Smooth muscle cell (in vitro differentiated cells): ENCODE measurements at regions not wholly inside any gene's neighbourhood (a gene's known extent, or its start where the extent isn't known, plus 50 kb on each side); places are given as distances from the start of the nearest gene placed in this dataset.

Experiments
- DNase-seq: peaks from one replicate; lab custom pipeline; 2025; ENCODE audit not compliant: unreplicated experiment; lab: John Stamatoyannopoulos, UW
- H2AFZ ChIP-seq: fragments of 200-600 bp; sonication (generic); 2 replicates; pipeline ENCODE4 v1.6.0; 2016; ENCODE audit warnings: antibody characterized with exemption, low read depth, mild to moderate bottlenecking
- H3F3A ChIP-seq: fragments of 200-600 bp; sonication (generic); 2 replicates; pipeline ENCODE4 v1.6.0; 2017; ENCODE audit warnings: antibody characterized with exemption, low read depth
- H3K27ac ChIP-seq: fragments of 200-600 bp; sonication (generic); 2 replicates; pipeline ENCODE4 v1.5.1; 2016; ENCODE audit warnings: low read depth, mild to moderate bottlenecking
- H3K27me3 ChIP-seq: fragments of 200-600 bp; sonication (generic); 2 replicates; pipeline ENCODE4 v1.6.1; 2016; ENCODE audit warnings: low read depth, mild to moderate bottlenecking
- H3K36me3 ChIP-seq: fragments of 200-600 bp; sonication (generic); 2 replicates; pipeline ENCODE4 v1.5.1; 2016; ENCODE audit warnings: low read depth
- H3K4me1 ChIP-seq: fragments of 200-600 bp; sonication (generic); 2 replicates; pipeline ENCODE4 v1.5.1; 2016; ENCODE audit warnings: low read depth
- H3K4me2 ChIP-seq: fragments of 200-600 bp; sonication (generic); 2 replicates; pipeline ENCODE4 v1.6.0; 2016; ENCODE audit warnings: mild to moderate bottlenecking
- H3K4me3 ChIP-seq: fragments of 200-600 bp; sonication (generic); 2 replicates; pipeline ENCODE4 v1.5.1; 2016; ENCODE audit warnings: mild to moderate bottlenecking
- H3K79me2 ChIP-seq: fragments of 200-600 bp; sonication (generic); 2 replicates; pipeline ENCODE4 v1.6.0; 2016; ENCODE audit warnings: low read depth, mild to moderate bottlenecking
- H3K9ac ChIP-seq: fragments of 200-600 bp; sonication (generic); 2 replicates; pipeline ENCODE4 v1.6.0; 2016; ENCODE audit warnings: low read depth
- H3K9me3 ChIP-seq: fragments of 200-600 bp; sonication (generic); replicated peaks from 2 replicates; pipeline ENCODE4 v1.5.1; 2016; ENCODE audit warnings: low read depth
- H4K20me1 ChIP-seq: fragments of 200-600 bp; sonication (generic); 2 replicates; pipeline ENCODE4 v1.6.0; 2016; ENCODE audit warnings: low read depth
- CTCF ChIP-seq: fragments of 200-600 bp; sonication (generic); IDR thresholded peaks from 2 replicates; pipeline ENCODE4 v1.5.1; 2017; ENCODE audit warnings: borderline replicate concordance, mild to moderate bottlenecking, antibody characterized with exemption; ENCODE audit not compliant: insufficient read depth, poor library complexity, severe bottlenecking
- WGBS: methylation state at CpG from one replicate; pipeline ENCODE4 v1.1.7; 2016; ENCODE audit warnings: low lambda C conversion rate; 5-methylcytosine and 5-hydroxymethylcytosine counted together

- Histone ChIP-seq H4K20me1 (no peaks in the 10 kb centered on the region), H3K9ac (no peak overlapping the region), H3K79me2 (no peaks in the 10 kb centered on the region), H3K9me3 (no peaks in the 10 kb centered on the region), H3K36me3 (no peaks in the 10 kb centered on the region), H3K27ac (no peak overlapping the region), H3K4me3 (no peak overlapping the region), H3K4me1 (no peaks in the 10 kb centered on the region), H3K27me3 (peaks cover 29% of the 10 kb centered on the region), H3F3A (no peaks in the 10 kb centered on the region), H2AFZ (no peak overlapping the region), H3K4me2 (no peak overlapping the region)
- no peak for TF ChIP-seq CTCF
- 41% methylated on average over 8 of the region's 8 CpGs for WGBS
- no peak for DNase-seq
These were observed 370.2 kb downstream of the EN1 start for GRCh38 chr2:118477111-118477862.

- no peak overlapping the region for H3K4me3 ChIP-seq
- H3F3A ChIP-seq = no peaks in the 10 kb centered on the region
- no peak for TF ChIP-seq CTCF
- H3K79me2 ChIP-seq = no peaks in the 10 kb centered on the region
- H3K36me3 ChIP-seq = no peaks in the 10 kb centered on the region
- peaks cover 19% of the 10 kb centered on the region for H3K27me3 ChIP-seq
- H3K27ac ChIP-seq = no peak overlapping the region
- WGBS = 84% methylated on average over 9 of the region's 9 CpGs
- DNase-seq = no peak
- H3K9ac ChIP-seq = no peak overlapping the region
- H3K4me2 ChIP-seq = no peak overlapping the region
- H4K20me1 ChIP-seq = no peaks in the 10 kb centered on the region
- H3K4me1 ChIP-seq = no peaks in the 10 kb centered on the region
- H2AFZ ChIP-seq = no peak overlapping the region
- H3K9me3 ChIP-seq = no peaks in the 10 kb centered on the region
These were observed 371.7 kb downstream of the EN1 start for GRCh38 chr2:118475622-118476205.

GRCh38 chr2:118474541-118474920 is 372.9 kb downstream of the EN1 start:
- H3K36me3 ChIP-seq = no peaks in the 10 kb centered on the region
- no peaks in the 10 kb centered on the region for H3K4me1 ChIP-seq
- H3K9ac ChIP-seq = no peak overlapping the region
- WGBS = 92% methylated on average over 3 of the region's 3 CpGs
- H4K20me1 ChIP-seq = no peaks in the 10 kb centered on the region
- H3K4me2 ChIP-seq = no peak overlapping the region
- H3K27ac ChIP-seq = no peak overlapping the region
- TF ChIP-seq CTCF = no peak
- H2AFZ ChIP-seq = no peak overlapping the region
- no peak overlapping the region for H3K4me3 ChIP-seq
- no peak for DNase-seq
- no peaks in the 10 kb centered on the region for H3F3A ChIP-seq
- peaks cover 27% of the 10 kb centered on the region for H3K27me3 ChIP-seq
- H3K9me3 ChIP-seq = no peaks in the 10 kb centered on the region
- H3K79me2 ChIP-seq = no peaks in the 10 kb centered on the region
